Fibroblast of pulmonary artery (primary cell): ENCODE measurements at regions not wholly inside any gene's neighbourhood (a gene's known extent, or its start where the extent isn't known, plus 50 kb on each side); places are given as distances from the start of the nearest gene placed in this dataset.

Experiments used
- DNase-seq: peaks from one replicate; pipeline ENCODE4 v3.0.0-alpha.2; 2010; ENCODE audit warnings: low read depth
- H3K4me3 ChIP-seq: replicated peaks from 2 replicates; pipeline ENCODE4 v1.5.1; 2011; ENCODE audit warnings: low read depth, mild to moderate bottlenecking, control low read depth, low read length, moderate library complexity
- CTCF ChIP-seq: IDR thresholded peaks from 2 replicates; pipeline ENCODE4 v1.5.1; 2011; ENCODE audit warnings: mild to moderate bottlenecking, control low read depth, low read length, inconsistent platforms; ENCODE audit errors: missing control alignments

- TF ChIP-seq CTCF = no peak
- no peak for DNase-seq
- H3K4me3 ChIP-seq = no peak overlapping the region
These were observed 394.9 kb downstream of the MED10 start for GRCh38 chr5:5983261-5983980.

- no peak for DNase-seq
- no peak for TF ChIP-seq CTCF
- H3K4me3 ChIP-seq = no peak overlapping the region
These were observed 396.8 kb downstream of the MED10 start for GRCh38 chr5:5981562-5981961.

DNA sequence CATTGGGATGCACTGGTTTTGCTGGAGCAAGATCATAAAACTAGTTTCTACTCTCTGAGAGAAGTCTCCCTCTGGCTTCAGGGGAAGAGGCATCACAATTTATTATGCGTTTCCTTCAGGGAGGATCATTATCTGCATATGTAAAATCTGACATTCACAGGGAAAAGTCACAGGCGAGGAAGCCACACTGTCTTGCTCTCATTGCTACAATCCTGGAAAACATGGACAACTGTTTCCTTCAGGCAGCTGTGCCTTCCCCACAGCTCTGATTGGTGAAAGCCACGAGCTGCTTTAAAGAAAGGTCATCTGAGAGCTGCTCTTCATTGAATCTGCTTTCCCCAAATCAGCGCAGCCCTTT is 397.8 kb downstream of the MED10 start:
- H3K4me3 ChIP-seq = no peak overlapping the region
- DNase-seq = no peak
- no peak for TF ChIP-seq CTCF

GRCh38 chr5:5979761-5980537 is 398.4 kb downstream of the MED10 start:
- no peak overlapping the region for H3K4me3 ChIP-seq
- DNase-seq = no peak
- no peak for TF ChIP-seq CTCF

DNA sequence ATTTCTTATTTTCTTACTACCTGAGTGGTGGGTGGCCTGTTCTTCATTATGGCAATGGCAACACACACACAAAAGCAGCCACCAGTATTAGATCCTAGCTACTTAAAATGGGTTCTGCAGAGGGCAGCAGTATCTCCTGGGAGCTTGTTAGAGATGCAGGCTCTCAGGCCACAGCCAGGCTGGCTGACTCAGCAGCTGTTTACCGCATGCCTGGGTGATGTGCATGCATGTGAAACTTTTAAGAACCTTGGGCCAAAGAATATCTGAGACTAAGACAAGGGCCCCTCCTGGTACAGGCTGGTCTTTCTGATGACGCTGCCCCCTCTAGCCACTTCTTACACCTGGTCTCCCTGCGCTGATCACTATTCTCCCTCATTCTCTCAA is 399.0 kb downstream of the MED10 start:
- DNase-seq = no peak
- TF ChIP-seq CTCF = no peak
- H3K4me3 ChIP-seq = no peak overlapping the region

- no peak for TF ChIP-seq CTCF
- no peak overlapping the region for H3K4me3 ChIP-seq
- no peak for DNase-seq
These were observed 399.6 kb downstream of the MED10 start for GRCh38 chr5:5978501-5979376.
